Transverse colon (tissue), 4 donors: ENCODE measurements at regions not wholly inside any gene's neighbourhood (a gene's known extent, or its start where the extent isn't known, plus 50 kb on each side); places are given as distances from the start of the nearest gene placed in this dataset.

ENCODE experiments used
- CTCF ChIP-seq, 5 experiments: fragments of 200-600 bp in 3 of 5; fragments of 450-650 bp in 2 of 5; sonication (generic) in 3 of 5; IDR thresholded peaks; 1 replicate in 2 of 5; 2 replicates in 3 of 5; pipeline ENCODE4 v1.5.1; 2016 to 2017; ENCODE audit warnings: antibody characterized with exemption in 5 of 5, inconsistent platforms in 3 of 5, mild to moderate bottlenecking in 2 of 5, moderate library complexity in 1 of 5
- POLR2AphosphoS5 ChIP-seq, 3 donors: sonication (generic); formaldehyde crosslinking; IDR thresholded peaks; one replicate each; pipeline ENCODE4 v1.6.1; 2016; ENCODE audit warnings: antibody characterized with exemption in 3 of 3

- no peak for TF ChIP-seq POLR2AphosphoS5 (IDR thresholded peaks at IDR 0.05)
- no peak for TF ChIP-seq CTCF (IDR thresholded peaks at IDR 0.05)
These were observed 572.6 kb downstream of the IPMK start for GRCh38 chr10:57694956-57695608.
